ENCODE measurements at regions not wholly inside any gene's neighbourhood (a gene's known extent, or its start where the extent isn't known, plus 50 kb on each side); places are given as distances from the start of the nearest gene placed in this dataset.

DNA sequence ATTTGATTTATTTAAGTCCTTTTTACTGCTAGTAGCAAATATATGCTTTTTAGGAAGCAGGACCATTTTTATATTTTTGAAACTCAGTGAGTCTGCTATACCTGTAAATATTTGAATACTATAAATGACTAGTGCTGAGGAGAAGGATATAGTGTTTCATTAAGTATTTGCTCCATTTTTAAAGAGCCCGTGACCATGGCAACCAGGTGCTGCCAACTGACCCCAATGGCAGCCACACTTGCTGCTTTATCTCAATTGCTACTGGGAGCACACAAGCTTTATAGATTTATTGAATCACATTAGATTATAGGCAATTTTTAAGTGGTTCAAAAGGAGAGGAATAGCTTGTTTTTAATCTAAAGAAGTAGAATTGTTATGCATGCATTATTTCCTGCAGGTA is 142.0 kb downstream of the SCG2 start:
- Histone ChIP-seq H4K8ac (ENCODE audit: low read depth in 2 of 2, low read length in 2 of 2) (no peak overlapping the region), H3K56ac (ENCODE audit: extremely low read depth, insufficient read depth, low read length) (no peak overlapping the region), H2AFZ (replicated peaks; ENCODE audit: low read length, poor library complexity) (no peak overlapping the region), H4K91ac (ENCODE audit: insufficient read depth, low read depth, low read length) (no peak overlapping the region), H3K9ac (ENCODE audit: low read depth, low read length) (no peak overlapping the region), H2AK5ac (ENCODE audit: low read depth, low read length) (no peak overlapping the region), H3K9me3 (ENCODE audit: control insufficient read depth, insufficient read depth, low read length) (no peaks in the 10 kb centered on the region), H3K4ac (ENCODE audit: low read depth, low read length) (no peak overlapping the region), H3K18ac (ENCODE audit: low read depth, low read length) (no peak overlapping the region), H2BK120ac (ENCODE audit: low read depth, low read length) (no peak overlapping the region), H3K9me1 (ENCODE audit: insufficient read depth, low read length) (no peaks in the 10 kb centered on the region), H3K4me2 (ENCODE audit: low read depth, low read length) (no peak overlapping the region), H3K79me1 (ENCODE audit: low read depth in 1 of 2, low read length in 2 of 2) (no peaks in the 10 kb centered on the region), H3K4me1 (ENCODE audit: control insufficient read depth, insufficient read depth, low read length) (peaks cover 3% of the 10 kb centered on the region), H3K14ac (replicated peaks; ENCODE audit: low read depth, low read length) (no peak overlapping the region), H2AK9ac (replicated peaks; ENCODE audit: low read depth, low read length, poor library complexity) (no peak overlapping the region), H4K5ac (ENCODE audit: low read depth, low read length) (no peak overlapping the region), H3K27me3 (ENCODE audit: control insufficient read depth, insufficient read depth, low read length) (no peaks in the 10 kb centered on the region), H2BK15ac (ENCODE audit: low read depth, low read length) (no peak overlapping the region; the same call in 2 of the 3 replicates), H3K36me3 (ENCODE audit: control insufficient read depth, insufficient read depth, low read length) (no peaks in the 10 kb centered on the region), H3K27ac (ENCODE audit: insufficient read depth, low read length) (no peak overlapping the region), H3K23ac (ENCODE audit: low read depth, low read length) (no peak overlapping the region), H4K20me1 (ENCODE audit: insufficient read depth, low read length) (no peaks in the 10 kb centered on the region), H3K4me3 (ENCODE audit: insufficient read depth, low read depth, low read length) (no peak overlapping the region), H2BK5ac (ENCODE audit: low read depth, low read length, poor library complexity, severe bottlenecking) (no peak overlapping the region), H2BK20ac (ENCODE audit: low read depth, low read length) (0 out of 2 replicates have a peak overlapping the region, but pooled peaks have one; percentile 55)
- no peak for DNase-seq
- POLR2A ChIA-PET (ENCODE audit: unreplicated experiment), result no interaction called here
- no TSS peak for BruUV-seq (replicated peaks)
- in situ Hi-C loops (cut with MboI; ENCODE audit: low sequenced_read_pairs) (no loop called here), dilution Hi-C loops (cut with HindIII; ENCODE audit: low sequenced_read_pairs, unreplicated experiment) (no loop called here), intact Hi-C loops (cut with micrococcal nuclease) (loop anchor here (5.0 to 10.0 kb wide), 2 partner anchors 402 to 405 kb away; partner anchors contain the start of gene KCNE4)
- no peak for TF ChIP-seq POLR2A (IDR thresholded peaks at IDR 0.05; ENCODE audit: low read depth, low read length)
- TF ChIP-seq MAFK (IDR thresholded peaks at IDR 0.05; ENCODE audit: low read depth, low read length), result no peak
- TF ChIP-seq RAD21 (IDR thresholded peaks at IDR 0.05; ENCODE audit: low read length), result no peak
- no peak for TF ChIP-seq BHLHE40 (IDR thresholded peaks at IDR 0.05; ENCODE audit: low read depth, low read length)
- no peak for TF ChIP-seq MAZ (IDR thresholded peaks at IDR 0.05; ENCODE audit: borderline replicate concordance, low read depth, low read length)
- no peak for TF ChIP-seq CEBPB (IDR thresholded peaks at IDR 0.05; ENCODE audit: low read depth, low read length)
- TF ChIP-seq, protein P1, sequence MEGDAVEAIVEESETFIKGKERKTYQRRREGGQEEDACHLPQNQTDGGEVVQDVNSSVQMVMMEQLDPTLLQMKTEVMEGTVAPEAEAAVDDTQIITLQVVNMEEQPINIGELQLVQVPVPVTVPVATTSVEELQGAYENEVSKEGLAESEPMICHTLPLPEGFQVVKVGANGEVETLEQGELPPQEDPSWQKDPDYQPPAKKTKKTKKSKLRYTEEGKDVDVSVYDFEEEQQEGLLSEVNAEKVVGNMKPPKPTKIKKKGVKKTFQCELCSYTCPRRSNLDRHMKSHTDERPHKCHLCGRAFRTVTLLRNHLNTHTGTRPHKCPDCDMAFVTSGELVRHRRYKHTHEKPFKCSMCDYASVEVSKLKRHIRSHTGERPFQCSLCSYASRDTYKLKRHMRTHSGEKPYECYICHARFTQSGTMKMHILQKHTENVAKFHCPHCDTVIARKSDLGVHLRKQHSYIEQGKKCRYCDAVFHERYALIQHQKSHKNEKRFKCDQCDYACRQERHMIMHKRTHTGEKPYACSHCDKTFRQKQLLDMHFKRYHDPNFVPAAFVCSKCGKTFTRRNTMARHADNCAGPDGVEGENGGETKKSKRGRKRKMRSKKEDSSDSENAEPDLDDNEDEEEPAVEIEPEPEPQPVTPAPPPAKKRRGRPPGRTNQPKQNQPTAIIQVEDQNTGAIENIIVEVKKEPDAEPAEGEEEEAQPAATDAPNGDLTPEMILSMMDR (conservative IDR thresholded peaks at IDR 0.05; ENCODE audit: low read depth, low read length), result no peak
- CTCF ChIA-PET, result interaction anchor here (0.6 kb wide), 1 partner anchor 142 kb away, joined by 3 read pairs; the partner anchor contains the start of gene SCG2
- no peak for ATAC-seq (ENCODE audit: low read depth)
- no CpG with 5 or more reads among the region's 1 CpG for WGBS, 2 experiments (ENCODE audit: extremely low coverage in 2 of 2, insufficient read length in 1 of 2)

All from IMR-90 (cell line).